AG09309 (cell line): ENCODE measurements at regions not wholly inside any gene's neighbourhood (a gene's known extent, or its start where the extent isn't known, plus 50 kb on each side); places are given as distances from the start of the nearest gene placed in this dataset.

Experiments used
- DNase-seq: peaks from one replicate; pipeline ENCODE4 v3.0.0-alpha.2; 2010; ENCODE audit warnings: low read depth
- H3K4me3 ChIP-seq: 2 replicates; pipeline ENCODE4 v1.5.1; 2011; ENCODE audit warnings: mild to moderate bottlenecking, low read depth, low read length, moderate library complexity; ENCODE audit not compliant: control insufficient read depth
- TF ChIP-seq, protein P1 (sequence below): IDR thresholded peaks from 2 replicates; pipeline ENCODE4 v1.5.1; 2011; ENCODE audit warnings: mild to moderate bottlenecking, low read depth, low read length, inconsistent platforms; ENCODE audit not compliant: insufficient read depth, control insufficient read depth; ENCODE audit errors: missing control alignments

DNA sequence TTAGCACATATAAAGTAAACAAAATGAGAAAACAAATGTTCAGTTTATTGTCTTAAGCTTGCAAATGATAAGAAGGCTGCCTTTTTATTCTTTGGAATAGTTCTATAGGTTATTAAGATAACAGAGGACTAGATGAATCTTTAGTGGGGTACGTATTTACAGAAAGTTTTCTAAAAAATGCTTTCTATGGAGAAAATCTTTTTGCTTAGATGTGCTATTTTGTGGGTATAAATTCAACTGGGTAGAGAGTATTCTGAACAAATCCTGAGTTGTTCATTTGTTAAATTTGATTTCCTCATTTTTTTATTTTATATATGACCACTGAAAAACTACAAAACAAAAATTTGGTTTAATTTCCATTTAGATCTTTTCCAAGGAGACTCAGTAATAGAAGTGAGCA is 566.9 kb downstream of the PLCL1 start:
- TF ChIP-seq, protein P1, sequence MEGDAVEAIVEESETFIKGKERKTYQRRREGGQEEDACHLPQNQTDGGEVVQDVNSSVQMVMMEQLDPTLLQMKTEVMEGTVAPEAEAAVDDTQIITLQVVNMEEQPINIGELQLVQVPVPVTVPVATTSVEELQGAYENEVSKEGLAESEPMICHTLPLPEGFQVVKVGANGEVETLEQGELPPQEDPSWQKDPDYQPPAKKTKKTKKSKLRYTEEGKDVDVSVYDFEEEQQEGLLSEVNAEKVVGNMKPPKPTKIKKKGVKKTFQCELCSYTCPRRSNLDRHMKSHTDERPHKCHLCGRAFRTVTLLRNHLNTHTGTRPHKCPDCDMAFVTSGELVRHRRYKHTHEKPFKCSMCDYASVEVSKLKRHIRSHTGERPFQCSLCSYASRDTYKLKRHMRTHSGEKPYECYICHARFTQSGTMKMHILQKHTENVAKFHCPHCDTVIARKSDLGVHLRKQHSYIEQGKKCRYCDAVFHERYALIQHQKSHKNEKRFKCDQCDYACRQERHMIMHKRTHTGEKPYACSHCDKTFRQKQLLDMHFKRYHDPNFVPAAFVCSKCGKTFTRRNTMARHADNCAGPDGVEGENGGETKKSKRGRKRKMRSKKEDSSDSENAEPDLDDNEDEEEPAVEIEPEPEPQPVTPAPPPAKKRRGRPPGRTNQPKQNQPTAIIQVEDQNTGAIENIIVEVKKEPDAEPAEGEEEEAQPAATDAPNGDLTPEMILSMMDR, result no peak
- DNase-seq, result no peak
- no peak overlapping the region for H3K4me3 ChIP-seq

DNA sequence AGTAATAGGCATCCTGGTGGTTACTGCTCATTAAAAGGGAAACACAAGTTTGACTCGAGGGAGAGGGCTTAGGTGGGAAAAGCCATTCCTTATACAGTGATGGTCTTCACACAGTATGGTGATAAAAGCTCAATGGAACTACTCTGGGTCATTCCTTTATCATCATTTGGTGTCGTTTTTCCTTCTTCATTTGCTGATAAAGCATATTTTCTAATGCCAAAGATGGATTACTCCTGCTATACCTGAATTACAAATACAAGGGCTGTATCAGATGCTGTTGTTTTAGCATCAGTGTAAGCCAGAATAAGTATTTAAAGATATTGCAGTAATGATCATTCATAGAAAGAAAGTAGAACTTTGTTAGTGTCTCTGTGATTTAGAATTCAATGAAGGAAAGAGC is 563.7 kb downstream of the PLCL1 start:
- H3K4me3 ChIP-seq, result no peak overlapping the region
- TF ChIP-seq, protein P1, result no peak
- no peak for DNase-seq

DNA sequence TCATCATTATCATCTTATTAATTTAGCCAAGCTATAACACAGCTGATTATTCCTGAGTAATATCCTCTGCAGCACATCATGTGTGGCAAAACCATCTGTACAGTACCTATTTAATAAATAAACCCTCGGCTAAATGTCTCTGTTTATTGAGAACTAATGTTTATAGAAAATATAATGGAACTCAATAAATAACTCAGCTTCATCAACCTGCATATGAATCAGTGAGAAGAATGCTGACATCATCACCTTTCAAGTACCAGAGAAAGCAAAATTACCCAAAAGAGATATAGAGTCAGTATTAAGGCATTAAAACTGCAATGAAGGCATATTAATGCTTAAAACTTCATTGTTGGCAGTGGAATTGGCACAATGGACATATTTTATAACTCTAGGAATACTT is 558.3 kb downstream of the PLCL1 start:
- H3K4me3 ChIP-seq, result no peak overlapping the region
- TF ChIP-seq, protein P1, result no peak

DNA sequence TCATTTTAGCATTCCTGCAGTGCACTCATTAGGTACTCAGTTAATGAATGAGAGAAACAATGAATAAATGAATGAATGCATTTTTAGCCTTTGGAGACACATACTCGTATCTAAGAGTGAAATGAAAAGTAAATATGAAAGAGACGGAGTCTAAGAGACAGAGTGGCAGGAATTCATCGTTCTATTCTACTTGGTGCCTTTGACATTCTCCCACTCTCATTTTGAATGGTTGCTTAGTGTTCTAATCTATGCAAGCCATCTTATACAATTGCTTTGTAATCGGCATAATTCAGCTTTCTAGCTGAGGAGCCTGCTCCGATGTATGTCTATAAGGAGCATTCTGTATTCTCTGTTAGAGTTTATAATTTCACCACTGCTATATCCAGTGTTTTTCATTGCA is 554.9 kb downstream of the PLCL1 start:
- DNase-seq, result no peak

More for the DNA sequence above, 558.3 kb downstream of the PLCL1 start:
- no peak for DNase-seq

DNA sequence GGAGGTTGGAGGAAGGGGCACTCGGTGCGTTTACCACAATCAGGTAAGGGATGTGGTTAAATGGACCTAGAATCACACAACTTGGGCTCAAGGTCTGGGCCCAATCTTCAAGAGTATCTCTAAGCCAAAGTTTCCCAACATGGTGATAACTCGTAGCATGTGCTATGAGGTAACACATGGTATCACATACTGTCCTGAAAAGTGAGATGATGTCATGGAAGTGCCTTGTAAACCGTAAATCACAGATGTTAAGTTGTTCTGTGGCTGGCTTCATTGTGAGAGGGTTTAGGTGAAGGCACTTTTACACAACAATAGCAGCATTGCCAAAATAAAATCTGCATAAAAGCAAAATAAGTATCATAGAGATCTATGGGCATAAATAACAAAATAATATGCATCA is 551.8 kb downstream of the PLCL1 start:
- TF ChIP-seq, protein P1, result no peak
- DNase-seq, result no peak
- H3K4me3 ChIP-seq, result no peak overlapping the region

More for the DNA sequence above, 554.9 kb downstream of the PLCL1 start:
- H3K4me3 ChIP-seq, result no peak overlapping the region
- TF ChIP-seq, protein P1, result no peak

DNA sequence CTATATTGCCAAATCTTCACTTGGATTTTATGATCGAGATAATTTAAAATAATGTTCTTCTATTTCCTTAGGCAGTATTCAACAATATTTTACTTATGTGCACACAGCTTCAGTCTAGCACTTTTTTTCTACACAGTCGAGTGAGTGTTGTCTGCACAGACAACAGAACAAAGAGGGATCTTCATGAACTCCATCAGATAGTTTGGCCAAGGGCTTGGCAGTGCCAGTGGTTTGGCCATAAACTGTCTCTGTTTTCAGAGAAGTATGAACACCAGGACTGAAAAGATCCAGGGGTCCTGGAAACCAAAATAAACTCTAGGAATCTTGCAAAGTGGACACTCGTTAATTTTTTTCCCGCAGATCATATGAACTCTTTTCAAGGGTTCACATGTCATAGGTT is 547.3 kb downstream of the PLCL1 start:
- H3K4me3 ChIP-seq, result no peak overlapping the region
- DNase-seq, result no peak
- TF ChIP-seq, protein P1, result no peak

DNA sequence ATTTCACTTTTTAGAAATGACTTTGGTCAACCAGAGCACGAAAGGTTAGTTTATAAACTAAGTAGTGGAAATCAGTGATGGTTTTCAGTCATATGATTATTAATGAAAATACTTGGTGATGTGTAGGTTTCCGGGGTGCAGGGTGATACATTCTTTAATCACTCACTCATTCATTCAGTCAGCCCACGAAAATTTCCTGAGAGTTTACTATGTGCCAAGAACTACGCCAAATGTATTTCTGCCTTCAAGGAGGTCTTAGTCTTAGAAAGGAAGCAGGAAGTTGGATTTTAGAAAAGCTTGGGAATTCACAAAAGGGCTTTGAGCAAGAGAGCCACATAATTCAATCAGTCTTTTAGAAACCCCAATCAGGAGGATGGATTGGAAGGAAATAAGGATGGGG is 543.6 kb downstream of the PLCL1 start:
- TF ChIP-seq, protein P1, result no peak
- no peak overlapping the region for H3K4me3 ChIP-seq
- no peak for DNase-seq
